HG03575 (cell line): ENCODE measurements at regions not wholly inside any gene's neighbourhood (a gene's known extent, or its start where the extent isn't known, plus 50 kb on each side); places are given as distances from the start of the nearest gene placed in this dataset.
"Not testable (repeated sequence)": the region's sequence is repeated elsewhere in the genome, so short reads cannot be mapped to it uniquely, and the experiment has no call there.

Experiments used
- ATAC-seq: cut with Tn5 transposase; IDR thresholded peaks from one replicate; pipeline ENCODE4 v1.9.1; 2021; ENCODE audit not compliant: unreplicated experiment, insufficient number of reproducible peaks, low FRiP score; ENCODE audit errors: extremely low read depth

- ATAC-seq = no peak
These were observed 289.3 kb downstream of the MDFIC start for GRCh38 chr7:115211171-115211570.

- no peak for ATAC-seq
These were observed 288.7 kb downstream of the MDFIC start for GRCh38 chr7:115210552-115210951.

- ATAC-seq = no peak
These were observed 287.0 kb downstream of the MDFIC start for GRCh38 chr7:115208710-115209560.

- not testable (repeated sequence) for ATAC-seq
These were observed 284.5 kb downstream of the MDFIC start for GRCh38 chr7:115206374-115206773.

GRCh38 chr7:115198143-115198542, 276.2 kb downstream of the MDFIC start:
- ATAC-seq = no peak

GRCh38 chr7:115195208-115195607, 273.3 kb downstream of the MDFIC start:
- ATAC-seq = no peak

- ATAC-seq = no peak
These were observed 269.6 kb downstream of the MDFIC start for GRCh38 chr7:115191526-115191925.

- ATAC-seq = no peak
These were observed 261.6 kb downstream of the MDFIC start for GRCh38 chr7:115183431-115184057.

GRCh38 chr7:115178835-115179234, 256.9 kb downstream of the MDFIC start:
- ATAC-seq = no peak

GRCh38 chr7:115177823-115178222, 255.9 kb downstream of the MDFIC start:
- no peak for ATAC-seq

GRCh38 chr7:115177103-115177502, 255.2 kb downstream of the MDFIC start:
- no peak for ATAC-seq

GRCh38 chr7:115172397-115172796, 250.5 kb downstream of the MDFIC start:
- not testable (repeated sequence) for ATAC-seq

- no peak for ATAC-seq
These were observed 232.0 kb downstream of the MDFIC start for GRCh38 chr7:115153769-115154477.

- ATAC-seq = no peak
These were observed 231.3 kb downstream of the MDFIC start for GRCh38 chr7:115153176-115153575.

GRCh38 chr7:115146148-115146547, 224.3 kb downstream of the MDFIC start:
- ATAC-seq = no peak

GRCh38 chr7:115145512-115145911, 223.6 kb downstream of the MDFIC start:
- peak; percentile 87 for ATAC-seq

- no peak for ATAC-seq
These were observed 215.9 kb downstream of the MDFIC start for GRCh38 chr7:115137816-115138215.

- ATAC-seq = no peak
These were observed 215.0 kb downstream of the MDFIC start for GRCh38 chr7:115136796-115137443.

- peak; percentile 75 for ATAC-seq
These were observed 214.0 kb downstream of the MDFIC start for GRCh38 chr7:115135769-115136410.
